H4 (cell line): ENCODE measurements at regions not wholly inside any gene's neighbourhood (a gene's known extent, or its start where the extent isn't known, plus 50 kb on each side); places are given as distances from the start of the nearest gene placed in this dataset.

Experiments used
- DNase-seq: peaks from one replicate; pipeline ENCODE4 v3.0.0-alpha.2; 2015; ENCODE audit warnings: low spot score

DNA sequence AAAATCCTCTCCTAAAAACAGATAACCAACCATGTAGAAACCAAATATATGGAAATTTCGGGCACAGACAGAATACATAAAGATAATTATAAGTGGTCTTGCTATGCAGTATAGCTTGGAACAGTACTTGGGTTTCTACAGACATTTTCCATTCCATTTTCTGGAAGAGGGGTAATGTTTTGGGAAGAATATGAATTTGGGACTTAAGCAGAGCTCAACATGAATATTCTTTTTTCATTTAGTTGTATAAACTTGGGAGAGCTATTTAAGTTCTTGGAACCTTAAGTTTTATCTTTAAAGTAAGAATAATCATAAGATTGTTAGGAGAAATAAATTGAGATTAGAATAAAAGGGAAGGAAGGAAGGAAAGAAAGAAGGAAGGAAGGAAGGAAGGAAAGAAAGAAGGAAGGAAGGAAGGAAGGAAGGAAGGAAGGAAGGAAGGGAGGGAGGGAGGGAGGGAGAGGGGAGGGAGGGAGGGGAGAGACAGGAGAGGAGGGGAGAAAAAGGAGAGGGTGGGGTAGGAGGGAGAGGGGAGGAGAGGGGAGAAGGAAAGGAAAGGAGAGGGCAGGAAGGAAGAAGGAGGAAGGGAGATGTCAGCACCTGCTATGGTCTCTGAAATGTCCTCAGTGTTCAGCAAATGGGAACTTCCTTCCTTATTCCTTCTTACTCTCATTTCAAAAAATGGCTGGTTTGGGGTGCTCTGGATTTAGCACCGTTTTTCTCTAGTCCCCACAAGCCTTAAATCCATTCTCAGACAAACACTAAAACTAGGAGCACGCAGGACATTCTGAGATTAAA, 248.3 kb downstream of the LY86 start:
- no peak for DNase-seq

DNA sequence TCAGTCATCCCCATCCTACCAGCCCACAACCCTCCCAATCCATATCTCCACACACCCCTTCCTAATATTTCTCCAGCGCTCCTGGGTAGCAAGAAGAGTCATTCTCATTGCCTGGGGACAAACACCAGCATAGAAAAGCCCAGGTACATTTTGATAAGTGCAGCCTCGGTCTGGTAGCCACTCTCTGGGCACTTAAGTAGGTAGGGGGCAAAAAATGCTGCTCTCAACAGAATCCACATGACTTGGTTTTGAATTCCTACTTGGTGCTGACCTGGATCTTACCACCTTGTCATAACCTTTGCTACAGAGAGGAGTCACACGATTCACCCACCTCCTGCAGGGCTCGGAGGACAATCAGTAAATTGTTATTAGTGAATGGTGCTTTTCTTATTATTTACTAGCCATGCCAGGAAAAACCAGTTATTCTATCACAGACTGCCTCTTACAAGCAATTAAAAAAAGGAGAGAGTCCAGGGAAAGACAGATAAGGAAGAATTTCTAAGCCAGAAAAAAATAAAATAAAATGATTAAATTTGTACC, 249.1 kb downstream of the LY86 start:
- DNase-seq = no peak

DNA sequence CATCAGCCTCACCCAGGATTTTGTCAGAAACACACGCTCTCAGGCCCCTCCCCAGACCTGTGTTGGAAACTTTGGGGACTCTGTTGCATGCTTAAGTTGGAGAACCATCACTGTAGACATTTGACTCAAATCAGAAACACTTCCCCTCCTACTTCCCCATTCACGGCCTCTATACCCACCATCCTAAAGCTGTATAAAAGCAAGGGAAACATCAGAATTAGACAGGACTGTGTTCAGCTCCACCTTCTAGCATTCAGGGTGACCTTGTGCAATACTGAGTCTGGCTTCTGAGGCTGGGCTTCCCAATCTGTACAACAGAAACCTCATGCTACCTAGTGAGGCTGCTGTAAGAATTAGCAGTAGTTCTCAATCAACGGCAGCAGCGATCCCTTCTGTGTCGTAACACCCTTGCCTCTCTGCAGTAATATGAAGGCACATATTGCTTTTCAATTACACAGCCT, 252.3 kb downstream of the LY86 start:
- DNase-seq = no peak

DNA sequence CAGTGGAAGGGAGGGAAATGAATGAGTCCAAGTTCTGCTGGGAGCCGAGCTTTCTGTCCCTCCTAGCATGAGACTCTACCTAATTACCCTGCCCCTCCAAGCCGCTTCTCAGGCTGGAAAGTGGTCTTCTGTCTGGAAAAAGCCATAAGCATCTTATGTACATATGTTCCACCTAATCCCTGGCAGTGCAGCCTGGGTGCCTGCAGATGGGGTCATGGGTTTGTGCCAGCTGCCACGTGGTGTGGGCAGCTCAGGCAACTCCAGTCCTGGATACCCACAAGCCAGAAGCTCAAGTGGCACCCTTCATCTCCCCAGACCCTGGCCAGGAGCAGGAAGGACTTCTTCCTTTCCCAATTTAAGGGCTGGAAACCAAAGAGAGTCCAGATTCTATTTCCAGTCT, 253.1 kb downstream of the LY86 start:
- DNase-seq = no peak

DNA sequence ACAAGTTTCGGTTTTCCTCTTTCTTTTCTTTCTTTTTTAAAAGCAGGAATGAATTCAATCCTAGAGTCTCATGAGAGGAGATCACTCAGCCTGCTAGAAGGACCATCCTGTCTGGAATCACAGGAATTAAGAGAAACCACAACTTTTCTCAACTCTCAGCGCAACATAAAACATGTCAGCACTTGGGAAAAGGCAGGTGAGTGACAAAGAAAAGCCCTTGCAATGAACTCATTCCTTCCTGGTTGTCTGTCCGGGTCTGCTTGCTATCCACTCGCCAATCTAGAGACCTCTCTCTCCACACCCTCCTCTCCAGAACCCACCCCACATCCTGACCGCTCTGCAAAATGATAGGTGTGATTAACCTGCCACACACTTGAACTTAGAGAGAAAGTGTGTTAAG, 253.8 kb downstream of the LY86 start:
- DNase-seq = no peak

DNA sequence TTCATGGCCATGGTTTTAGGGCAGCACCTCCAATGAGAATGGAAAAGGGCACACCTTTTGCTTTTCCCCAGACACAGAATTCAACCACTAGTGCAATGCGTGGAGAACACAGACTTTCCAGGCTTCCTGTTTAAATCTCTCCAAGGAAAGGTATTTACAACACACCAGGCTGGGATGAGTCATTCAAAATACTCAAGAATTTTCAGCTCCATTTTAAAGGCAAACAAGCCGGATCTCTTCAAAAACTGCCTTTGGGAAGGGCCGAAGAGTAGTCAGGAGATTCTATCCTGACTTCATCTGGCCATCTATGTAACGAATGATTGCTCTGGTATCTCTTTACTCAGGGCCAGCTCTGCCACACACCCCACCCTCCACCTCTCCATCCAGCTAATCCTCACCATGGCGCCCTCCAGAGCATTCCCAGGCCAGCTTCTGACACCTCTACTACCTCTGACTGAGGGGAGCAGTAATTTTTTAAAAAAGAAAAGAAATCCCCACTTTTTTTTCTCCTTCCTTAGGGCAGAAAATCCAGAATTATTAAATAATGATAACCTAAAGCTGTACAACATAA, 254.6 kb downstream of the LY86 start:
- DNase-seq = peak; percentile 56

DNA sequence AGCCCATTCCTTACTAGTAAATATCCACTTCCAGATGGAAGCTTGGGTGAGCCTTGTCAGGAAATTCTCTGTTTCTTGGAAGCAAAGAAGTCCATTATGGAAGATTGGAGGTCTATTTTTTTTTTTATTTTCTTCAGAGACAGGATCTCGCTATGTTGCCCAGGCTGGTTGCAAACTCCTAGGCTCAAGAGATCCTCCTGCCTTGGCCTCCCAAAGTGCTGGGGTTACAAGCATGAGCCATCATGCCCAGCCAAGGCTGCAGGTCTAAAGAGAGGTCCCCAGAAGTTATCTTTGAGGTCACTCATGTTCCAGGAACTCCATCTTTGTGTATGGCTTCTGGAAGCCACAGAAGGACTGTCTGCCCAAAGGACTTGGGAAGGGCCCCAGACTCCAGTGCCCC, 255.3 kb downstream of the LY86 start:
- DNase-seq = no peak

DNA sequence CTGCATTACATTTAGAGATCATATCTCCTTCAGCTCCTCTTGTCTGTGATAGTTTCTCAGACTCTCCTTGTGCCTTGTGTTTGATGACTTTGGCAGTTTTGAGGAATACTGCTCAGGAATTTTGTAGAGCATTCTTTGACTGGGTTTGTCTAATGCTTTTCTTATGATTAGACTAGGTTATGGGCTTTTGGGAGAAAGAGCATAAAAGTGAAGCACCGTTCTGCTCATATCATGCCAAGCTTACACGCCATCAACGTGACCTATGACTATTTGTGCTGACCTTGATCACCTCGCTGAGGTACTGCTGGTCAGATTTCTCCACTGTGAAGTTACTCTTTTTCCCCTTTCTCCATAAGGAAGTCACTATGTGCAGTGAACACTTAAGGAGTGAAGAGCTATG, 256.0 kb downstream of the LY86 start:
- DNase-seq = no peak

DNA sequence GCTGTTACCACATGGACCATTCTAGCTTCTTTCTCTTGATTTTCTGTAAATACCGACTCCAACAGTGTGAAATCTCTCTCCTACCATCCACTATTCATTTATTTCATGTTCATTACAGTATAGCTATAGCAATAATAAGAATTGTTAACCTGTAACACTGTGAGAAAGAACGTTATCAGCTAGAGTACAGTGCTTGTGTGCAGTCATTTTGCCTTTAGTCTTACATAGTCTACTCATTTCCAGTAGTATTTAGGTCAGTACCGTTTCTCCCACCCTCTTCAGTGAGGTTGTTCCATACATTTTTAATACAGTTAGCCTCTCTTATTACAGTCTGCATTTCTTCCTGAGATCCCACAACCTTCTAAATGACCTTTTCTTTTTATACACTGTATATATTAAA, 257.1 kb downstream of the LY86 start:
- no peak for DNase-seq

DNA sequence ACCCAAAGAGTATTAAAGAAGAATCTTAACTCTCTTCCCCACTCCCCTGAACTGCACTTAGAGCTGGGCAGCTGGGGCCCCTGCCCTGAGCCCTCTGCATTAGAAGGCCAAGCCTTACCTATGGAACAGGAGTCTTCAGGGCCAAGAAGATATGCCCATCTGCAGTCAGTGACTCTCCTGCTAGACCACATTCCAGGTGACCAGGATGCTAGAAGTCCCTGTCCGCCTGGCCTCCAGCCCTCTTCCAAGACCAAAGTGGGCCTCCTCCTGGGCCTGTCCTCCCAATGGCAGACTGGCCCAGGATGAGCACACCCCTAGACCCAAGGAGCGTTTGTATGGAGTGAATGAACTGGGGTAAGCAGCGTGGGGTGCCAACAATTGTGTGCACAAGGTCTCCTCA, 259.1 kb downstream of the LY86 start:
- DNase-seq = no peak

DNA sequence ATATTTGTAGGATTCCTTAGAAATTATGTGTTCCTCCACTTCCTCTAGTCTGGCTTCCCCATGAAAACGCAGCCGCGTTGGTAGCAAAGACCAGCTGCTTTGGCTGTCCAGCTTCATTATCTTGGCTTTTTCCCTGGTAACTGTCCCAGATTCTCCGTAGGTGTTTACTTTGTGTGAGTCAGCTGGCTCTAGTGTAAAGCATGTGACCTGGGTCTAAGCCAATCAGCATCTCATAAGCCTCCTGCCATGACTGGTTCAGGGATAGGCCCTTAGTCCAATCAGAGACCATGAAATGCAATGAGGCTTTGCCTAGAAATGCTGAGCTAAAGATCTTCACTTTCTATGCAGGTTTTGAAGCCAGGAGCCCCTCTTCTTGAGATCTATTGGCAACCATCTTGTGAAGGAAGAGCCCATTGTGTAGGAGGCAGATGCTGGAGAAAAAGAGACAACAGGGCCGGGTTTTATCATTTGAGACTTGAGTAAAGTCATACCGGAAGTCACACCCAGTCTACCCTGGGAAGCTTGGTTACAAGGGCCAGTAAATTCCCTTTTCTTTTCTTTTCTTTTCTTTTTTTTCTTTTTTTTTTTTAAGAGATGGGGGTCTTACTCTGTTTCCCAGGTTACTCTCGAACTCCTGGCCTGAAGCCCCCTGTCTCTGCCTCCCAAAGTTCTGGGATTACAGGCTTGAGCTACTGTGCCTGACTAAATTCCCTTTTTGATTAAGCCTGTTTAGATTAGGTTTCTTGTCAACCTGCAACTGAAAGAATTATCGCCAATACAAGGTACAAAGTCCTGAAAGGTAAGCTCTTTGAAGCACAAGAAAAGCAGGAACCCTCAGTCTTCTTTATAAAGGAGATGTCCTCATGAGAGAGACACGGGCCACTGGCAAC, 256.5 kb upstream of the RREB1 start:
- peak; percentile 97 for DNase-seq

DNA sequence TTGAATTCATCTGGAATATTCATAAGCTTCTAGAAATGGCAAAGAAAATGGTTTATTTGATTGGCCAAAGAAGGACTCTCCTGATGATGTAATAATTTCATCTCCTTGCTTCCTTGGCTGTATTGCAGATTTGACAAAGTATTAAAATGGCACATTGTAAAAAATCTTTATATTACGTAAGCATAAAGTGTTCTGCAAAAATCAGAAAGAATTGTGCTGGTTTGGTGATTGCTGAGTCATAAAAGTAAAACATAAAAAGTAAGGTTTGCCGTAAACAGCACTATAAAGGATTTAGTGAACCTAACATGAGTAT, 255.9 kb upstream of the RREB1 start:
- DNase-seq = no peak

DNA sequence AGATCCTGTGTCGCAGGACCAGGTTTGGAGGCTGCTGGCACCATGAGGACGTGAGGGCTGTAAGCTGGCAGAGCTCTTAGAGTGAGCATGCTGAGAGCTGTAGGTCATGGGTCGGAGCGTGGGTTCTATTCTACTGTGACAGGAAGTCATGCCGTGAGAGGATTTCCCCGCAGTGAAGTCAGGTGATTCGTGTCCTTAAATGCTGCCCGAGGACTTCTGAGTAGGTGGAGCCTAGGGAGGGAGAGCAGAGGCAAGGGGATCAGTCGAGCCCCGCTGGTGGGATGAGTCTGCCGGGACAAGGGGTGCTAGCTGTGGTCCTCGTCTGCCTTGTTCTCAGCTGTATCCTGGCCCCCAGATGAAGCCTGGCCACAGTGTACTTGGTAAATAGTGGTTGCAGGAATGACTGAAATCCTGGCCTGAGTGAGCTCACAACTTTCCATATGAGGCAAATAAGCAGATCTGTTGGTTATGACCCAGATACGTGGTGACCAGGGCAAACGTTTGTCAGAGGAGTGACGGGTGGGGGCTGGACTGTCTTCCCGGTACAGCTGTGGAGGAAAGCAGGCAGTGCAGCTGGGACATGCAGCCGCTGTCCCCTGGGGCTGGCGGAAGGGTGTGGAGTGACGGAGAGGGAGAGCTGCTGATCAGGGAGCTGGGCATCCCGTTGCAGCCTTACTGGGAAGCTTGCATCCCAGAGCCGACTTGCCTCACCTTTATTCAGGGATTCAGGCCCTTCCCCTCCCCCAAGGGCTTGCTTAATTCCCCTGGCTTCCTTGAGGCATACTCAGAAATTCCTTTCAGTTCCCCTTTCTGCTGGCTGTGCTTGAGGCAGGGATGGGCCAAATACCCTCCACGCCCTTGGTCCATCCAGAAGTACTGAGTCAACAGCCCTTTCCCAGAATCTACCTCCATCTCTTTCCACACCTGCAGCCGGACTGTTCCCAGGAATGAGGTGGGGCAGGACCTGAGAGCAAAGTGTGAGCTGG, 250.9 kb upstream of the RREB1 start:
- peak; percentile 47 for DNase-seq

DNA sequence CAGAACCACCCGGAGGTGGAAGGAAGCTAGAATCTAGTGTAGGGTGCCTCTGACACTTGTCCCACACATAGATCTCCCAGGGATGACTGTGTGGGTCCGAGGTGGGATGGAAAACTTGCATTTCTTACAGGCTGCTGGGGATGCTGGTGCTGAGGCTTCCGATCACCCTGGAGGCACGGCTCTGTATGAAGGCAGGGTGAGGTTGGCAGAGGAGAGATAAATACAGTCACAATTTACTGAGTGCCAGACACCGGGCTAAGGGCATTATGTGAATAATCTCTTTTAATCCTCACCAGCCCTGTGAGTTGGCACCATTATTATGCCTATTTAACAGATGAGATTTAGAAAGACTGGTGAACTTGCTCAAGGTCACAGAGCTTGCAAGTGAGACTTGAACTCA, 250.2 kb upstream of the RREB1 start:
- no peak for DNase-seq

DNA sequence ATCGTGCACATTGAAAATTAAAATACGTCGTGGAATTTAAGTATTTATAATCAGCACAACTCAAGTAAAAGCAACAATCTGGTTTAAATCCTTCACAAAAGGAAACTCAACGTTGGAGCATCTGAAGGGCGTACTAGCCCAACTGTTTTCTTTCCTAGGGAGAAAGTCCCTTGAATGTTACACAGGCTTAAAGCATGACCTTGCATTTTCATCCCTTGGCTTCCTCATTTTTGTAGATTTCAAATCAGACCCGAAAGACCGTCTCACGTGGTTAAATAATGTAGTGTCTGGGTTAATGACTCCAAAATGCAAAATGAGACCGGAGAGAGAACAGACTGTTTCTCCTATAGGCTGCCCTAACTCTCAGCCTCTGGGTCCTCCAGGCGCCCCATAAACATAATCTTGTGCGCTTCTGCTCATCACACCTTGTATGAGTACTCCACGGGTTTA, 249.2 kb upstream of the RREB1 start:
- no peak for DNase-seq

DNA sequence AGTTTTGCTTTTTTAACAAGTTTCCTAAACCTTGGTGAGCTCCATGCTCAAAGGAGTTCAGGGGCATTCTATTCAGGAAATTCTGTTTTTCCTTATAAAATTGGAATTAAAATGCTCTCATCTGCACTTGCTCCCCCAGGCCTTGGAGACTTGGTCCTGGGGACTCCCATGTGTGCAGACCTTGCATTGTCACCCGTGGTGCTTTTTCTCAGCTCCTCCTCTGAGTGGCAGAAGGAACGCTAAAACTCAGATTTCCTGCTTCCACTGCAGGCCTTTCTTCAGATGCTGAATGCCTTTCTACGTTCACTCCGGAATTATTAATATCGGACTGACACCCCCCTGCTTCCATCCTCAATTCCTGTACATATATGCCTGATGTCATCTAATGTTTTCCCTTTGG, 248.7 kb upstream of the RREB1 start:
- DNase-seq = no peak

DNA sequence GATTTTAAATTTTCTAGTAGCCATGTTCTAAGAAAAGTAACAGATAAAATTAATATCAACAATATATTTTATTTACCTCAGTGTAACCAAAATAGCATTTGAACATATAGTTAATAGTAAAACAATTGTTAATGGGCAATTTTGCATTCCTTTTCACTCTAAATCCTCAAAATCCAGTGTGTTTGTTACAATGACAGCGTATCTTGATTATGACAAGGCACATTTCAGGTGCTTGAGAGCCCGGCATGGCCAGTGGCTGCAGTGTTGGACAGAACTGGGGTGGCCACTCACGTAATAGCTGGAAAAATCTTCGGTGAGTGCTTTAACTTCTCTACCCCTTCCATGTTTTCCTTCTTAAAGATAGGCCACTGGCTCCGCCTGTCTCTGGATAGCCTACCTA, 248.0 kb upstream of the RREB1 start:
- DNase-seq = no peak

DNA sequence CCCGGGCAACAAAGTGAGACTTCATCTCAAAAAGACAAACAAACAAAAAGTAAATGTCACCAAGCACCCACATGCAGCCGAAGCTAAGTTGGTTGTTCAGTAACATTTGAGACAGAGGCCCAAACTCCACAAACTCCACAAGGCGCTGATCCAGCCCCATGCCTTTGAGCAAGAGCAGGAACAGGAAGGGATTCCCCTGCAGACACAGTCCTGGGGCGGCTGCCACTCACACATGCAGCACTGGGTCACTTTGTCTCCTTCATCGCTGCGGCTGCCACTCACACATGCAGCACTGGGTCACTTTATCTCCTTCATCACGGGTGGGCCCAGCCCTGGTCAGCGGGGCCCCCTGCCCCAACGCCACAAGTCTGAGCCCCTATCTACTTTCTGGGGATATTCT, 246.9 kb upstream of the RREB1 start:
- no peak for DNase-seq

DNA sequence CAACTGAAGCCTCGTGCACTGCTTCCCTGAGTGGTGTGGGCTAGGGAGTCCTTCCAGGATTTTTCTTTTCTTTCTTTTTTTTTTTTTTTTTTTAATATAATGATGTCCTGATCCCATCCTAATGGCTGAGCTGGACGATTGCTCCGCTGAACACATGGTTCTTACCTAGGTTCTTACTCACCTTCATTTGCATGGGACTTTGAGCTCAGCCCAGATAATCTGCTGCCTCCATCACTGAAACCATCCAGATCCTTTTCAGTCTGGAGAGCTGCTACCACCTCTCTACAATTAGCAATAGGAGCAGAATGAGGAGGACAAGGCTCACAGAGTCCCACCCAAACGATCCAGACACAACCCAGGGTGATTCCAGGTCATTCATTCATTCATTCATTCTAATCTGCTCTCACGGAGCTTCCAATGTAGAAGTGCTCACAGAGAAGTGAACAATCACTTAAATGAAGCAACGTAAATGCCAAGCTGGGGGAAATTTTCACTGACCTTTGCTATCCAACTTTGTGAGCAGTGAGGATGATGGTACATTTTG, 246.3 kb upstream of the RREB1 start:
- no peak for DNase-seq

DNA sequence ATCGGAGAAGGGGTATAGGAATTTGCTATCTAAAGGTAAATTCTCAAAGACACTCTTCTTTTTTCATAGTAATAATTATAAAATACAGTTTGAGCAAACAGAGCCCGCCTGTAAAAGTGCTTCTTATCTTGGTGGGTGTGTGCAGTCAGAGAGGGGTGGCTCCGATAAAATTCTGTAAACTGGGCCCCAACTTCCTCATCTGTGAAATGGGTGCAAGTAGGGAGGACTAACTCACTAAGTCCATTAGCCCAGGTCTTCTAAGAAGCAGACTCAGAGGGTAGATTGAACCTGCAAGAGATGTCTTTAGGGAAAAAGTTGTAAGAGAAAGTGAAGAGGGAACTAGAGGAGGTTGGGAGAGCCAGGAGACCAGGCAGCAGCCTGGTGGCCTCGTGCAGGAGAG, 245.8 kb upstream of the RREB1 start:
- no peak for DNase-seq
